ENCODE measurements at regions not wholly inside any gene's neighbourhood (a gene's known extent, or its start where the extent isn't known, plus 50 kb on each side); places are given as distances from the start of the nearest gene placed in this dataset.

DNA sequence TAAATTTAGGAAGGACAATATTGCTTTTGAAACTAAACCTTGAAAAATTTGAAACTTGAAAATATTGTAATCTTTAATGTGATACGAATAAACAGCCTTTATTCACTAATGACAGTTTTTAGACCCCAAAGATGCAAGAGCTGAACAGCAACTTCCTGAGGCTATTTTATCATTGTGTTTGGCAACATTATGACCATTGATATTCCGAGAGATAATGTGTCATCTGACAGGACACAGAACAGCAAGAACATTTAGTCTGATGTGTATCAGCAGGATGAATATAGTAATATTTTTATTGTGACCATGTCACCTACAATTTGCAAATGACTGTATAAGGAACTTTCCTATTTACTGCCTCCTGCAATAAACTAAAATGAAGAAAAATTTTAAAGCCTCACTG is 316.0 kb downstream of the ADAM29 start (continued):
- TF ChIP-seq, protein P1, sequence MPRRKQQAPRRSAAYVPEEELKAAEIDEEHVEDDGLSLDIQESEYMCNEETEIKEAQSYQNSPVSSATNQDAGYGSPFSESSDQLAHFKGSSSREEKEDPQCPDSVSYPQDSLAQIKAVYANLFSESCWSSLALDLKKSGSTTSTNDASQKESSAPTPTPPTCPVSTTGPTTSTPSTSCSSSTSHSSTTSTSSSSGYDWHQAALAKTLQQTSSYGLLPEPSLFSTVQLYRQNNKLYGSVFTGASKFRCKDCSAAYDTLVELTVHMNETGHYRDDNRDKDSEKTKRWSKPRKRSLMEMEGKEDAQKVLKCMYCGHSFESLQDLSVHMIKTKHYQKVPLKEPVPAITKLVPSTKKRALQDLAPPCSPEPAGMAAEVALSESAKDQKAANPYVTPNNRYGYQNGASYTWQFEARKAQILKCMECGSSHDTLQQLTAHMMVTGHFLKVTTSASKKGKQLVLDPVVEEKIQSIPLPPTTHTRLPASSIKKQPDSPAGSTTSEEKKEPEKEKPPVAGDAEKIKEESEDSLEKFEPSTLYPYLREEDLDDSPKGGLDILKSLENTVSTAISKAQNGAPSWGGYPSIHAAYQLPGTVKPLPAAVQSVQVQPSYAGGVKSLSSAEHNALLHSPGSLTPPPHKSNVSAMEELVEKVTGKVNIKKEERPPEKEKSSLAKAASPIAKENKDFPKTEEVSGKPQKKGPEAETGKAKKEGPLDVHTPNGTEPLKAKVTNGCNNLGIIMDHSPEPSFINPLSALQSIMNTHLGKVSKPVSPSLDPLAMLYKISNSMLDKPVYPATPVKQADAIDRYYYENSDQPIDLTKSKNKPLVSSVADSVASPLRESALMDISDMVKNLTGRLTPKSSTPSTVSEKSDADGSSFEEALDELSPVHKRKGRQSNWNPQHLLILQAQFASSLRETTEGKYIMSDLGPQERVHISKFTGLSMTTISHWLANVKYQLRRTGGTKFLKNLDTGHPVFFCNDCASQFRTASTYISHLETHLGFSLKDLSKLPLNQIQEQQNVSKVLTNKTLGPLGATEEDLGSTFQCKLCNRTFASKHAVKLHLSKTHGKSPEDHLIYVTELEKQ (tag by site-specific recombination; IDR thresholded peaks at IDR 0.05; ENCODE audit: borderline replicate concordance), result no peak
- TF ChIP-seq ZNF335 (tag by site-specific recombination; conservative IDR thresholded peaks at IDR 0.05), result no peak

DNA sequence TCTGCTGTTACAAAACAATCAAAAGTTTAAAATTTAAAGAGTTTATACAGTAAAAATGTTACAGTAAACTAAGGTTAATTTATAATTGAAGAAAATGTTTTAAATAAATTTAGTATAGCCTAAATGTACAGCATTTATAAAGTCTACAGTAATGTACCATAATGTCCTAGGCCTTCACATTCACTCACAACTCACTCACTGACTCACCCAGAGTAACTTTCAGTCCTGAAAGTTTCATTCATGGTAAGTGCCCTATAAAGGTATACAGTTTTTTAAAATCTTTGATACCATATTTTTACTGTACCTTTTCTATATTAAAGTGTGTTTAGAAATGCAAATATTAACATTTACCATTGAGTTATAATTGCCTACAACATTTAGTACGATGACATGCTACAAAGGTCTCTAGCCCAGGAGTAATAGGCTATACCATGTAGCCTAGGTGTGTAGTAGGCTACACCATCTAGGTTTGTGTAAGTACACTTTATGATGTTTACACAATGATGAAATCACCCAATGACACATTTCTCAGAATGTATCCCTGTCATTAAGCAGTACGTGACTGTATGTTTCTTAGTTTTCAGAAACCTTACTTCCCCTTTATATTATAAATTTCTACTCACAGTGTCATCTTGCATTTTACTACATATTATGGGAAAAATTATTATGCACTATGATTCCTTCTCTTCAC is 320.8 kb downstream of the ADAM29 start:
- Histone ChIP-seq H3K9me3 (ENCODE audit: control insufficient read depth, insufficient read depth, low read depth, low read length) (no peaks in the 10 kb centered on the region), H3K27ac (ENCODE audit: extremely low read depth, low read depth, low read length) (no peak overlapping the region), H3K4me1 (ENCODE audit: control insufficient read depth, insufficient read depth, low read length) (no peaks in the 10 kb centered on the region), H3K4me3 (ENCODE audit: low read depth, low read length) (no peak overlapping the region), H3K36me3 (ENCODE audit: control insufficient read depth in 2 of 2, insufficient read depth in 1 of 2, low read length in 2 of 2) (no peaks in the 10 kb centered on the region)
- CTCF ChIA-PET, result no interaction called here
- TF ChIP-seq ZNF660 (tag by site-specific recombination; IDR thresholded peaks at IDR 0.05), result no peak
- TF ChIP-seq ZNF670 (tag by site-specific recombination; IDR thresholded peaks at IDR 0.05; ENCODE audit: low read depth), result no peak
- TF ChIP-seq, protein P2, sequence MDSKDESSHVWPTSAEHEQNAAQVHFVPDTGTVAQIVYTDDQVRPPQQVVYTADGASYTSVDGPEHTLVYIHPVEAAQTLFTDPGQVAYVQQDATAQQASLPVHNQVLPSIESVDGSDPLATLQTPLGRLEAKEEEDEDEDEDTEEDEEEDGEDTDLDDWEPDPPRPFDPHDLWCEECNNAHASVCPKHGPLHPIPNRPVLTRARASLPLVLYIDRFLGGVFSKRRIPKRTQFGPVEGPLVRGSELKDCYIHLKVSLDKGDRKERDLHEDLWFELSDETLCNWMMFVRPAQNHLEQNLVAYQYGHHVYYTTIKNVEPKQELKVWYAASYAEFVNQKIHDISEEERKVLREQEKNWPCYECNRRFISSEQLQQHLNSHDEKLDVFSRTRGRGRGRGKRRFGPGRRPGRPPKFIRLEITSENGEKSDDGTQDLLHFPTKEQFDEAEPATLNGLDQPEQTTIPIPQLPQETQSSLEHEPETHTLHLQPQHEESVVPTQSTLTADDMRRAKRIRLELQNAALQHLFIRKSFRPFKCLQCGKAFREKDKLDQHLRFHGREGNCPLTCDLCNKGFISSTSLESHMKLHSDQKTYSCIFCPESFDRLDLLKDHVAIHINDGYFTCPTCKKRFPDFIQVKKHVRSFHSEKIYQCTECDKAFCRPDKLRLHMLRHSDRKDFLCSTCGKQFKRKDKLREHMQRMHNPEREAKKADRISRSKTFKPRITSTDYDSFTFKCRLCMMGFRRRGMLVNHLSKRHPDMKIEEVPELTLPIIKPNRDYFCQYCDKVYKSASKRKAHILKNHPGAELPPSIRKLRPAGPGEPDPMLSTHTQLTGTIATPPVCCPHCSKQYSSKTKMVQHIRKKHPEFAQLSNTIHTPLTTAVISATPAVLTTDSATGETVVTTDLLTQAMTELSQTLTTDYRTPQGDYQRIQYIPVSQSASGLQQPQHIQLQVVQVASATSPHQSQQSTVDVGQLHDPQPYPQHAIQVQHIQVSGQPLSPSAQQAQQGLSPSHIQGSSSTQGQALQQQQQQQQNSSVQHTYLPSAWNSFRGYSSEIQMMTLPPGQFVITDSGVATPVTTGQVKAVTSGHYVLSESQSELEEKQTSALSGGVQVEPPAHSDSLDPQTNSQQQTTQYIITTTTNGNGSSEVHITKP (tag by site-specific recombination; IDR thresholded peaks at IDR 0.05), result 0 out of 2 replicates have a peak, but pooled peaks have one; percentile 25
- no peak for TF ChIP-seq INSM2 (tag by site-specific recombination; IDR thresholded peaks at IDR 0.05)
- POLR2A ChIA-PET, result no interaction called here

GRCh38 chr4:175246941-175247340 is 328.8 kb downstream of the ADAM29 start:
- POLR2A ChIA-PET, result no interaction called here
- no peaks in the 10 kb centered on the region for H3K9me3 ChIP-seq (ENCODE audit: control insufficient read depth, insufficient read depth, low read depth, low read length)
- H3K36me3 ChIP-seq (ENCODE audit: control insufficient read depth in 2 of 2, insufficient read depth in 1 of 2, low read length in 2 of 2), result no peaks in the 10 kb centered on the region
- no peaks in the 10 kb centered on the region for H3K4me1 ChIP-seq (ENCODE audit: control insufficient read depth, insufficient read depth, low read length)
- H3K27ac ChIP-seq (ENCODE audit: extremely low read depth, low read depth, low read length), result no peak overlapping the region
- H3K4me3 ChIP-seq (ENCODE audit: low read depth, low read length), result no peak overlapping the region
- CTCF ChIA-PET, result no interaction called here
- TF ChIP-seq, protein P3, sequence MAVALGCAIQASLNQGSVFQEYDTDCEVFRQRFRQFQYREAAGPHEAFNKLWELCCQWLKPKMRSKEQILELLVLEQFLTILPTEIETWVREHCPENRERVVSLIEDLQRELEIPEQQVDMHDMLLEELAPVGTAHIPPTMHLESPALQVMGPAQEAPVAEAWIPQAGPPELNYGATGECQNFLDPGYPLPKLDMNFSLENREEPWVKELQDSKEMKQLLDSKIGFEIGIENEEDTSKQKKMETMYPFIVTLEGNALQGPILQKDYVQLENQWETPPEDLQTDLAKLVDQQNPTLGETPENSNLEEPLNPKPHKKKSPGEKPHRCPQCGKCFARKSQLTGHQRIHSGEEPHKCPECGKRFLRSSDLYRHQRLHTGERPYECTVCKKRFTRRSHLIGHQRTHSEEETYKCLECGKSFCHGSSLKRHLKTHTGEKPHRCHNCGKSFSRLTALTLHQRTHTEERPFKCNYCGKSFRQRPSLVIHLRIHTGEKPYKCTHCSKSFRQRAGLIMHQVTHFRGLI (tag by site-specific recombination; IDR thresholded peaks at IDR 0.05), result no peak
- TF ChIP-seq ZNF214 (tag by site-specific recombination; IDR thresholded peaks at IDR 0.05; ENCODE audit: borderline replicate concordance) (no peak), SP3 (tag by site-specific recombination; IDR thresholded peaks at IDR 0.05) (no peak), ZNF621 (tag by site-specific recombination; IDR thresholded peaks at IDR 0.05) (no peak)

Data from HEK293 (cell line).